ENCODE measurements at regions not wholly inside any gene's neighbourhood (a gene's known extent, or its start where the extent isn't known, plus 50 kb on each side); places are given as distances from the start of the nearest gene placed in this dataset.

DNA sequence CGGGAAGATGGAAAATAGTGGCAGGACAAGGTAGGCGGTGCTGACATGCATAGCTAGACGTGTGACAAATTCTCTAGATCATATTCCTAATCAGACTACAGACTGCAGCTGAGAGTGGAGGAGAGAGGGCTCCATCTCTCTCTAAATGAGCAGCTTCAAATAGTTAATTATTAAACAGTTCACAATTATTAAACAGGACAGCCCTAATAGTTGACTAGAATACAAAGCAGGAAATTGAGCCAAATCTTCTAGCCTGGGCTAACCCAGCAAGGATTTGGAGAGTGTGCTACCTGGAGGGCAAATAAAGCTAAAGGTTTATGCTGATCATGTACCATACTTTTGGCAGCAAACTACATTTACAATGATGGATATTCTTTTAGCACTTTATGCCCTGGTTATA is 54.4 kb upstream of the CWC22 start:
- DNase-seq (ENCODE audit: low read depth in 3 of 3) = no peak

DNA sequence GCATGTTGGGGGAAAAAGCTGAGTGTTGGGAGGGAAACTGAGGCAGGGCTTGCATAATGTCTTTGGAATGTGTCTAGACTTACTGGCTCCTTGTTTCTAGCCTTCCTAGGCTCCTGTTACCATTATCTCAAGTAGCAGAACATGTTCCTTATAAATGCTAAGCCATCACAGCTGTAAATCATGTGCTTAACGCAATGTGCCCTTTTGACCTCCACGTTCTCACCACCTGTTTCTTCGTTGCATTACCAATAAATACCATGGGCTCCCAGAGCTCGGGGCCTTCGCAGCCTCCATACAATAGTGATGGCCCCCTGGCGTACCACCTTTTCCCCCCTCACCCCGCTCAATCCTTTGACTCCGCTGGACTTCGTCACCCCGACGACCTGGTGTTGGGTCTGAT is 54.0 kb upstream of the CWC22 start:
- no peak for DNase-seq (ENCODE audit: low read depth in 3 of 3)

DNA sequence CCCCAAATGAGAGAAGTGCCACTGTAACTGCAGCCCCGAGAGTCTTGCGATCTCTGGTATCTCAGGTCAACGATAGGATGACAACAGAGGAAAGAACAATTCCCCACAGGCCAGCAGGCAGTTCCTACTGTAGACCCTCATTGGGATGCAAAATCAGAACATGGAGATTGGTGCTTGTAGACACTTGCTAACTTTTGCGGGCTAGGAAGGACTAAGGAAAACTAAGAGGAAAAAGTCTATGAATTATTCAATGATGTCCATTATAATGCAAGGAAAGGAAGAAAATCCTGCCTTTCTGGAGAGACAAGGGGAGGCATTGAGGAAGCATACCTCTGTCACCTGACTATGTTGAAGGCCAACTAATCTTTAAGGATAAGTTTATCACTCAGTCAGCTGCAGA is 51.9 kb upstream of the CWC22 start:
- DNase-seq (ENCODE audit: low read depth in 3 of 3) = no peak

GRCh38 chr2:180057706-180058412 is 50.8 kb upstream of the CWC22 start:
- no peak for DNase-seq (ENCODE audit: low read depth in 3 of 3)

All from stimulated activated CD4-positive, alpha-beta T cell treated with anti-CD3 and anti-CD28 coated beads, TNF-alpha, amount 100 ng/mL, for 24 hours (primary cell).